Upper lobe of right lung (tissue), 1 donor: ENCODE measurements at regions not wholly inside any gene's neighbourhood (a gene's known extent, or its start where the extent isn't known, plus 50 kb on each side); places are given as distances from the start of the nearest gene placed in this dataset.

Experiments
- ATAC-seq: fragments of 200-7000 bp; cut with Tn5 transposase; one replicate; pipeline ENCODE4 v1.9.1; 2020; ENCODE audit warnings: mild to moderate bottlenecking, moderate library complexity
- DNase-seq: peaks from one replicate; pipeline ENCODE4 v3.0.0-alpha.2; 2020
- H3K27ac ChIP-seq: fragments of 200-600 bp; one replicate; pipeline ENCODE4 v1.8.0; 2022
- H3K27me3 ChIP-seq: fragments of 200-600 bp; one replicate; pipeline ENCODE4 v1.8.0; 2022; ENCODE audit warnings: mild to moderate bottlenecking
- H3K36me3 ChIP-seq: fragments of 200-600 bp; one replicate; pipeline ENCODE4 v1.8.0; 2022
- H3K4me1 ChIP-seq: fragments of 200-600 bp; one replicate; pipeline ENCODE4 v1.8.0; 2022
- H3K4me3 ChIP-seq: fragments of 200-600 bp; one replicate; pipeline ENCODE4 v1.8.0; 2022; ENCODE audit warnings: mild to moderate bottlenecking
- H3K9me3 ChIP-seq: fragments of 200-600 bp; one replicate; pipeline ENCODE4 v1.8.0; 2022
- CTCF ChIP-seq: fragments of 200-600 bp; IDR thresholded peaks from one replicate; pipeline ENCODE4 v1.8.0; 2022; ENCODE audit warnings: antibody characterized with exemption
- intact Hi-C: fragments of 100-400 bp; cut with DNase I; formaldehyde crosslinking; loops from one replicate; pipeline ENCODE4 v1.11.0; 2022
- donor health status: DM: no; HTN: yes; CAD: no; lungs with severe emphysema.

- no peak overlapping the region for H3K4me3 ChIP-seq
Observed at GRCh38 chr10:52939894-52940293, 167.3 kb upstream of the MBL2 start.

DNA sequence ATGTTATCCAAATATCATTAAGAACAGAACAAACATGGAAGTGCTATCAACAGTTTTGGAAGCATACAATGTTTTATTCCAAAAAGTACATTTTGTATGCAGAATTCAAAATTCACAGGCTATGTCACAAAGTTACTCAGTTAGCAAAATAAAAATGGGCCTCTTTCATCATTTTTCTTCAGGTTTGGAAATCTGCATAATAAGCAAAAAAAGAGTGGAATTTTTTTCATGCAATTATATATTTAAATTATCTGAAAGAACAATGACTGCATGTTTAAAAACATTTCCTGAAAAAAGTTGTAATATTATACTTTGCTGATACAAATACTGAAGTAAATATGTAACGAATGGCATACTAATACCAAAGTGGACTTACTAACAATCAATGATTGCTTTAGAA lies 161.2 kb upstream of the MBL2 start:
- H3K4me3 ChIP-seq = no peak overlapping the region
- H3K36me3 ChIP-seq = no peaks in the 10 kb centered on the region
- no peak for DNase-seq
- H3K27me3 ChIP-seq = no peaks in the 10 kb centered on the region
- no peak for ATAC-seq
- H3K4me1 ChIP-seq = no peaks in the 10 kb centered on the region
- TF ChIP-seq CTCF = no peak
- H3K9me3 ChIP-seq = no peaks in the 10 kb centered on the region
- no peak overlapping the region for H3K27ac ChIP-seq
- intact Hi-C loops = no loop called here

More at GRCh38 chr10:52939894-52940293, 167.3 kb upstream of the MBL2 start:
- Histone ChIP-seq H3K36me3 (no peaks in the 10 kb centered on the region), H3K4me1 (no peaks in the 10 kb centered on the region), H3K27me3 (no peaks in the 10 kb centered on the region), H3K27ac (no peak overlapping the region), H3K9me3 (no peaks in the 10 kb centered on the region)
- no peak for TF ChIP-seq CTCF
- DNase-seq (no peak), ATAC-seq (no peak)
- intact Hi-C loops = no loop called here

- Histone ChIP-seq H3K9me3 (no peaks in the 10 kb centered on the region), H3K4me3 (no peak overlapping the region), H3K27ac (no peak overlapping the region), H3K4me1 (no peaks in the 10 kb centered on the region), H3K36me3 (no peaks in the 10 kb centered on the region), H3K27me3 (no peaks in the 10 kb centered on the region)
- DNase-seq (no peak), ATAC-seq (no peak)
- intact Hi-C loops = no loop called here
- TF ChIP-seq CTCF = no peak
Observed at GRCh38 chr10:52927678-52928077, 155.1 kb upstream of the MBL2 start.

GRCh38 chr10:52923520-52923919 lies 150.9 kb upstream of the MBL2 start:
- no peaks in the 10 kb centered on the region for H3K4me1 ChIP-seq
- no peak for ATAC-seq
- H3K27ac ChIP-seq = no peak overlapping the region
- no peak for DNase-seq
- H3K4me3 ChIP-seq = no peak overlapping the region
- no peak for TF ChIP-seq CTCF
- intact Hi-C loops = no loop called here
- H3K36me3 ChIP-seq = no peaks in the 10 kb centered on the region
- no peaks in the 10 kb centered on the region for H3K27me3 ChIP-seq
- no peaks in the 10 kb centered on the region for H3K9me3 ChIP-seq

GRCh38 chr10:52918714-52919305 lies 146.2 kb upstream of the MBL2 start:
- DNase-seq (no peak), ATAC-seq (no peak)
- Histone ChIP-seq H3K36me3 (no peaks in the 10 kb centered on the region), H3K9me3 (no peaks in the 10 kb centered on the region), H3K27ac (no peak overlapping the region), H3K4me3 (no peak overlapping the region), H3K4me1 (no peaks in the 10 kb centered on the region), H3K27me3 (no peaks in the 10 kb centered on the region)
- intact Hi-C loops = no loop called here
- TF ChIP-seq CTCF = no peak

- Histone ChIP-seq H3K27ac (no peak overlapping the region), H3K36me3 (no peaks in the 10 kb centered on the region), H3K4me1 (no peaks in the 10 kb centered on the region), H3K9me3 (no peaks in the 10 kb centered on the region), H3K4me3 (no peak overlapping the region), H3K27me3 (no peaks in the 10 kb centered on the region)
- DNase-seq (no peak), ATAC-seq (no peak)
- TF ChIP-seq CTCF = no peak
- intact Hi-C loops = no loop called here
Observed at GRCh38 chr10:52915391-52915790, 142.8 kb upstream of the MBL2 start.
